T-helper 2 cell treated with Interferon-gamma antibody and Interleukin-4, amounts not matched to agents 100 ng/mL and 5 ng/mL, for 36 hours (primary cell): ENCODE measurements at regions not wholly inside any gene's neighbourhood (a gene's known extent, or its start where the extent isn't known, plus 50 kb on each side); places are given as distances from the start of the nearest gene placed in this dataset.
"Not testable (repeated sequence)": the region's sequence is repeated elsewhere in the genome, so short reads cannot be mapped to it uniquely, and the experiment has no call there.

Experiments used
- intact Hi-C: fragments of 100-400 bp; cut with micrococcal nuclease; formaldehyde crosslinking; loops from one replicate; pipeline ENCODE4 v1.15.1; 2023

DNA sequence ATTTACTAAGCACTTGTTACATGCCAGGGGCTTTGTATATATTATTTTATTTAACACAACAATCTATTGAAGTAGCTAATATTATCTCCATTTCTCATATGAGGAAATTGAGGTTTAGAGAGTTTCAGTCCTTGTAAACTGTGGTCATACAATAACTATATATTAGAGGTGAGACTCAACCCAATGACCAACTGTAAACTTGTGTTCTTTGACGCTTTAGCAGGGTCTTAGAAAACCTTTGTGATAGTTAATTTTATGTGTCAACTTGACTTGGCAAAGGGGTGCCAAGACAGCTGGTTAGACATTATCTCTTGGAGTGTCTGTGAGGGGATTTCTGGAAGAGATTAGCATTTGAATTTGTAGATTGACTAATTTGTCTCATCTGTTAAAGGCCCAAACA, 252.4 kb upstream of the B3GALT2 start:
- intact Hi-C loops: no loop called here

DNA sequence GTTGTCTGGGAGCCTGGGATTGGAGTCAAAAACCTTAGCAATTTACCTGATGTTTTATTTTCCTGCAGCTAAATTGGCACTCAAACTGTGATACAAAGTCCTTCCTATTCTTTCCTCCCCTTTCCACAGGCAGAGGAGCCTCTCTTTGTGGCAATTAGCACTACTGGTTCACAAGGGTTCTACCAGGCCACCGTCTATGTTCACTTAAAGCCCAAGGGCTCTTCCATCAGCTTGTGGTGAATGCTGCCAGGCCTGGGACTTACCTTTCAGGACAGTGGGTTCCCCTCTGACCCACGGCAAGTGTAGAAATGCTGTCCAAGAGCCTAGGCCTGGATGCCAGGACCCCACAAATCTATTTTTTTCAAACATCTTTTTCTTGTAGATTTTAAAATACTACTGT, 251.9 kb upstream of the B3GALT2 start:
- intact Hi-C loops: no loop called here

DNA sequence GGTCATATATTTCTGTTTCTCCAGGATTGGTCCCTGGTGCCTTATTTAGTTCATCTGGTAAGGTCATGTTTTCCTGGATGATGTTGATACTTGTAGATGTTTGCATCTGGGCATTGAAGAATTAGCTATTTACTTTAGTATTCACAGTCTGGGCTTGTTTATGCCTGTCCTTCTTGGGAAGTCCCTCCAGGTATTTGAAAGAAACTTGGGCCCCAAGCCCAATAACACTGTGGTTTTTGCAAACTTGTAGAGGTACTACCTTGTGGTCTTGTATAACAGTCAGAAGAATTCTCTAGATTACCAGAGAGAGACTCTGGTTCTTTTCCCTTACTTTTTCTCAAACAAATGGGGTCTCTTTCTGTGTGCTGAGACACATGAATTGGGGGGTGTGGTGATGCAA, 251.4 kb upstream of the B3GALT2 start:
- intact Hi-C loops: no loop called here

DNA sequence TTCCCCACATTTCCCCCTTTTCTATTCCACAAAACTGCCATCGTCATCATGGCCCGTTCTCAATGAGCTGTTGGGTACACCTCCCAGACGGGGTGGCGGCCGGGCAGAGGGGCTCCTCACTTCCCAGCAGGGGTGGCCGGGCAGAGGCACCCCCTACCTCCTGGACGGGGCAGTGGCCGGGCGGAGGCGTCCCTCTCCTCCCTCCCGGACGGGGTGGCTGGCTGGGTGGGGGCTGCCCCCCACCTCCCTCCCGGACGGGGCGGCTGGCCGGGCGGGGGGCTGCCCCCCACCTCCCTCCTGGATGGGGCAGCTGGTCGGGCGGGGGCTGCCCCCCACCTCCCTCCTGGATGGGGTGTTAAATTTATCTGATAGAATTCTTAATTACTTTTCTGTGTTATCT, 250.9 kb upstream of the B3GALT2 start:
- intact Hi-C loops: not testable (repeated sequence)

DNA sequence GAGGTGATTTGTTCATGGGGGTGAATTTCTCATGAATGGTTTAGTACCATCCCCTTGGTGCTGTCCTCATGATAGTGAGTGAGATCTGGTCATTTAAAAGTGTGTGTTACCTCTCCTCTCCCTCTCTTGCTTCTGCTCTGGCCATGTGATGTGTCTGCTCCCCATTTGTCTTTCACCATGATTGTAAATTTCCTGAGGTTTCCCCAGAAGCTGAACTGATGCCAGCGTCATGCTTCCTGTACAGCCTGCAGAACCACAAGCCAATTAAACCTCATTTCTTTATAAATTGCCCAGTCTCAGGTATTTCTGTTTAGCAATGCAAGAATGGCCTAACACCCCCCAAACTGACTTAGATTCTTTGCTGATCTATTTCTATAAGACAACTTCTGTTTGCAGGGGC, 249.4 kb upstream of the B3GALT2 start:
- intact Hi-C loops: no loop called here

DNA sequence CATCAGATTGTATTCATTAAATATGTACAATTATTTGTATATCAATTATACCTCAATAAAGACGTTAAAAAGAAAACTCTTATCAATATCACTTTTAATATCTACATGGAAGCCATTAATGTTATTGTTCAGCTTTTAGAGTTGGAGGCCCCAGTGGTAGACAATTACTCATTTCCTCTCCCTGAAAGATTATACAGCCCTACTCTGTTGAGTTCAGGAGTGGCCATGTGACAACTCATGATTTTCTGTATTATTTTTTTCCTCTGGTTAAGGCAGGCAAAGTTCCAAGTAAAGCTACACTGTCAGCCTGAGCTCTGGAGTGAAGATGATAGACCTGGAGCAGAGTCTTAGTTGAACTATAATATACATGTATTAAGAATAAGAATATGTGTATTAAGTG, 247.9 kb upstream of the B3GALT2 start:
- intact Hi-C loops: no loop called here

DNA sequence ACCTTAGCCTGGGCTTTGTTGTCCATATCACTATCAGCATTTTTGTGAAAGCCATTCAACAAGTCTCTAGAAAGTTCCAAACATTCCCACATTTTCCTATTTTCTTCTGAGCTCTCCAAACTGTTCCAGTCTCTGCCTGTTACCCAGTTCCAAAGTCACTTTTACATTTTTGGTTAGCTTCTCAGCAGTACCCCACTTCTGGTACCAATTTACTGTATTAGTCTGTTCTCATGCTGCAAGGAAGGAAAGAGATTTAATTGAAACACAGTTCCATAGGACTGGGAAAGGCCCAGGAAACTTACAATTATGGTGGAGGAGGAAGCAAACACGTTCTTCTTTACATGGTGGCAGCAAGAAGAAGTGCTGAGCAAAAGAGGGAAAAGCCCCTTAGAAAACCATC, 247.2 kb upstream of the B3GALT2 start:
- intact Hi-C loops: no loop called here

DNA sequence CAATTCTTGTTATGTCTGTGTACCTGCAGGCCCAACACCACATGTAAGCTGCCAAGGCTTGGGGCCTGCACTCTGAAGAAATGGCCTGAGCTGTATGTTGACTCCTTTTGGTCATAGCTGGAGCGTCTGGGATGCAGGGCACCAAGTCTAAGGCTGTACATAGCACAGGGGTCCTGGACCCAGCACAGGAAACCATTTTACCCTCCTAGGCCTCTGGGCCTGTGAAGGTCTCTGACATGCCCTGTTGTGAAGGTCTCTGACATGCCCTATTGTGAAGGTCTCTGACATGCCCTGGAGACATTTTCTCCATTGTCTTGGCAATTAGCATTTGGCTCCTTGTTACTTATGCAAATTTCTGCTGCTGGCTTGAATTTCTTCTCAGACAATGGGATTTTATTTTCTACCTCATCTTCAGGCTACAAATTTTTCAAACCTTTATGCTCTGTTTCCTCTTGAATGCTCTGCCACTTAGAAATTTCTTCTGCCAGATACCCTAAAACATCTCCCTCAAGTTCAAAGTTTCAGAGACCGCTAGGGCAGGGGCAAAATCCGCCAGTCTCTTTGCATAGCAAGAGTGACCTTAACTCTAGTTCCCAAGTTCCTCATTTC, 246.7 kb upstream of the B3GALT2 start:
- intact Hi-C loops: no loop called here

DNA sequence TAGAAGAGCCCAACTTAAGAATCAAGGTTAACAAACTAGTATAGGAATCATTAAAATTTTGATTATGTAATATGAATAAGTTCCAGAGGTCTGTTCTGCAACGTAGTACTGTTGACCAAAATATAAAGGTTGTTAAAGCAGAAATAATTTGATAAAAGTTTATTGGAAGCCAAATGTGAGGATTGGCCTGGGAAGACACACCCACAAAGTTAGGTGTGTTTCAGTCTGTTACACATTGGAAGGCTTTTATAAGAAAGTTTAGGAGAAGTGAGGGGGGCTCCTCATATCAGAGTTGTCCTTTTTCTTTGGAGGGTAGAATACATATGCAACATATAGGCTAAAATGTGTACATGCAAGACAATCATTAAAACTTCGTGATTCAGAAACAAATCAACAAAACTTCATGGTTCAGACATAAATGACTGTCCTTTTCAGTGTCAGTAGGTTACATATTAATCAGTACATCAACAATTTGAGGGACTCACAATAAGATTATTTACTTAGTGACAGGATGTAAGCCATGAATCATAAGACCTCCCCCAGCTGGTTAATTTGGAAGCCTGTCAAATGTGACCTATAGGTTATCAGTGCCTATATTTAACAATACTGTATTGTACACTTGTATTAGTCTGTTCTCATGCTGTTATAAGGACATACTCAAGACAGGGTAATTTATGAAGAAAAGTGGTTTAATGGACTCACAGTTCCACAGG, 245.0 kb upstream of the B3GALT2 start:
- intact Hi-C loops: no loop called here

DNA sequence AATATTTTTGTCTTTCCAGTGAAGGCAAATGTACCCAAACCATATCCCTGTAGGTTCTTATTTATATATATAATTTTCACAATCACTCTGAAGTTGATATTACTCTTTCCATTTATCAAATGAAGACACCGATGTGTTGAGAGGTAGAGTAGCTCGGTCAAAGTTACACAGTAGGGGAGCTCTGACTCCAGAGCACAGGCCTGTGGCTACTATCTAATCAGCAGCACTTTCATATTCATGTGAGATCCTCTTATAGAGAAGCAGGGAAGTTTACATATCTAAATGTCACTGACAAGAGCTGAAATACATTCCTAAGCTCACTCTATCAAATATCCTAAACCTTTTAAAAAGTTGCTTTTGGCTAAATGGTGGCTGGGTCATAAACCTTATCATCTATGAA, 241.1 kb upstream of the B3GALT2 start:
- intact Hi-C loops: no loop called here

DNA sequence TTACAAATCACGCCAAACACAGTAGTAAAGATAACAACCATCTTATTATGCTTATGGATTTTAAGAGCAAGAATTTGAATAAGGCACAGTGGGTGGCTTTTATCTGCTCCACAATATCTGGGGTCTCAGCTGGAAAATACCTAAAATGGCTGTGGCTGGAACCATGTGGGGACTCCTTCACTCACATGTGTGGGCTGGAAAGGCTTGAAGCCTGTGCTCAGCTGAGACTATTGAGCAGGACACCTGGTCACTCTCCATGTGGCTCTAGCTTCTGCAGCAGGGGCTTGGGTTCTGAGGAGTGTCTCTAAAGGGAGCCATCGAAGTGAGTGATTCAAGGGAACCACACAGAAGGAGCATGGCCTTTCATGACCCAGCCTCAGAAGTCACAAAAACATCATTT, 239.6 kb upstream of the B3GALT2 start:
- intact Hi-C loops: no loop called here

DNA sequence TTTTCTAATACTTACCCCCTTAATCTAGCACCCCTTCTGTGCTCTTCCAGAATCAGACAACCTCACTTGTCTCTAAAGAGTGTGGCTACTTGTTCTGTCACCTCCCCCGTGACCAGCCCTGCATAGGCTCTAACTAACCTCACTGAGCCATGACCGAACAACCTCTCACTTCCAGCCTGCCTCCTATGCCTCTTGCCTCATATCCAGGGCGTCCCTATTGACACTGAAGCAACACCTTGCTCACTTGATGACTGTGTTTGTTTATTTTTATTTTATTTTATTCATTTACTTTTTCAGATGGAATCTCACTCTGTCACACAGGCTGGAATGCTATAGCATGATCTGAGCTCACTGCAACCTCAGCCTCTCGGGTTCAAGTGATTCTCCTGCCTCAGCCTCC, 235.1 kb upstream of the B3GALT2 start:
- intact Hi-C loops: no loop called here

DNA sequence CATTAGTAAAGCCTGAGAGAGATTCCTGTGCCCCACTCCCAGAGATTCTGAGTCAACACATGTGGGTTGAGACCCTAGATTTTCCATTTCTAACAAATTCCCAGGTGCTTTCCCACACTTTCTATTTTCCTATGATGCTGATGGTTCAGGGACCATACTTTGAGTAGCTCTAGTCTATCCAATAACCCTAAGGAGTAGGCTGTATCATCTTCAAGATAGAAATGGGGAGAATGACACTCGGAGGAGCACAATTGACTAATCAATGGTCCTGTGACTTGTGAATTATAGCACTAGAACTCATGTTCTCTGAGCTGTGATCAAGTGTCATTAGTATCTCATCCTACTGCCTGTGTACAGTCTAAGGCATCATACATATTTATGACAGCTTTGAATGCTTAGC, 232.9 kb upstream of the B3GALT2 start:
- intact Hi-C loops: loop anchor here (2.0 kb wide), 1 partner anchor 44 kb away; no protein-coding TSS in a partner anchor

DNA sequence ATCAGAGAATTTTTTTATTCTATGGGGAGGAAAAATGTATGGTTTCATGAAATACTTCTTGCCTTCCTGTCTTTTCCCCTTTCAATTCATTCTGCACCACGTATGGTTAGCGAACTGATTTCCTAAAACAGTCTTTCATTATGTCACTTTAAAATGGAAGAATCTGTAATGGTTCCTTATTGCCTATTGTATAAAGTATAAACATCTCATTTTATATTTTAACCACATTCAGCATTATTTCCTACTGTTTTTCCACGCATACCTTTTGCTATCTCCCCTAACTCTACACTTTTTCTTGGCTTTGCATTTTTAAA, 232.3 kb upstream of the B3GALT2 start:
- intact Hi-C loops: loop anchor here (1.0 to 2.0 kb wide), 2 partner anchors 44 to 61 kb away; no protein-coding TSS in a partner anchor

DNA sequence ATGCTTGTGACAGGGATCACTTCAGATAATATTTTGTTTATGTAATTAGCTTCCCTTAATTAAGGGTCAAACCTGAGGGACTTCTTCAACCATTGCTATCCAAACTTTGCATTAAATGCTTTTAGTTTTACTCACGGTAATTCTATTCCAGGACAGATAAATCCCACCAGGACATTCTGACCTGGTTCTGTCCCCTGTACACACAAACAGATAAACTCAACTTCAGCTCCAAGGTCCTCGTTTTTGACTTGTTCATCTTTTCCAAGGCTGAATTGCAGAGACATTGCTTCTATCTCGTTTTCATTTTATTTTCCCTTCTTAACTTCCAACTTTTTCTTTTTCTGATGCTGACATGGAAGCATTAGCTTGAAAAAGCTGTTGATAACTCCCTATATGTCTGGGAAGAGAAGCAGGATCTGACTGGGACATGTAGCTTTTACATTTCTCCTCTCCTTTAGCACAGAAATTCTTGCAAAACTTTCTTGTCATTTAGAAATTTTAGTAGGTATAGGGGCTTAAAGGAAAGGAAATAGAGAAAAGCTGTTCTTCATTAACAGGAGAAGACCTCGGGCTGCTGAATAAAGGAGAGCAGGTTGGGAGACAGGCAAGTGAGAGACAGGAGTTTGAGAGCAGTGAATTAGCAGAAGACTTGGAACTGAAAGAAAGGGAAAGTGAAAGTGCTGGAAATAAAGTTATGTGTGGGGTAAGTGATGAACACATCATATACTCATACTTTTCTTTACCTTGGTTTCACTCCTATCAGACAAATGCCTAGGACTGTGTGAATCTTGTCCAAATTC, 231.7 kb upstream of the B3GALT2 start:
- intact Hi-C loops: loop anchor here (1.0 to 2.0 kb wide), 2 partner anchors 45 to 61 kb away; no protein-coding TSS in a partner anchor

DNA sequence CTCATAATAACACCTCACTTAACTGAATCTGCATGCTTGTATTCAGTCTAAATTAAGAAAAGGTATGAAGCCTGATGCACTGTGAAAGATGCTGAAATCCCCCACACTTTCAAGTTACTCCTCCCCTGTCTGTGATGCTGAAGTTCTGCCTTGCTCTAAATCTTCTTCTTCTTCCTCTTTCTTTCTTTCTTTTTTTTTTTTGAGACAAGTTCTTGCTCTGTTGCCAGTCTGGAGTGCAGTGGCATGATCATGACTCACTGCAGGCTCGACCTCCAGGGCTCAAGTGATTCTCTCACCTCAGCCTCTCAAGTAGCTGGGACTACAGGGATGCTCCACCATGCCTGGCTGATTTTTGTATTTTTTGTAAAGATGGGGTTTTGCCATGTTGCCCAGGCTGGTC, 231.0 kb upstream of the B3GALT2 start:
- intact Hi-C loops: no loop called here

DNA sequence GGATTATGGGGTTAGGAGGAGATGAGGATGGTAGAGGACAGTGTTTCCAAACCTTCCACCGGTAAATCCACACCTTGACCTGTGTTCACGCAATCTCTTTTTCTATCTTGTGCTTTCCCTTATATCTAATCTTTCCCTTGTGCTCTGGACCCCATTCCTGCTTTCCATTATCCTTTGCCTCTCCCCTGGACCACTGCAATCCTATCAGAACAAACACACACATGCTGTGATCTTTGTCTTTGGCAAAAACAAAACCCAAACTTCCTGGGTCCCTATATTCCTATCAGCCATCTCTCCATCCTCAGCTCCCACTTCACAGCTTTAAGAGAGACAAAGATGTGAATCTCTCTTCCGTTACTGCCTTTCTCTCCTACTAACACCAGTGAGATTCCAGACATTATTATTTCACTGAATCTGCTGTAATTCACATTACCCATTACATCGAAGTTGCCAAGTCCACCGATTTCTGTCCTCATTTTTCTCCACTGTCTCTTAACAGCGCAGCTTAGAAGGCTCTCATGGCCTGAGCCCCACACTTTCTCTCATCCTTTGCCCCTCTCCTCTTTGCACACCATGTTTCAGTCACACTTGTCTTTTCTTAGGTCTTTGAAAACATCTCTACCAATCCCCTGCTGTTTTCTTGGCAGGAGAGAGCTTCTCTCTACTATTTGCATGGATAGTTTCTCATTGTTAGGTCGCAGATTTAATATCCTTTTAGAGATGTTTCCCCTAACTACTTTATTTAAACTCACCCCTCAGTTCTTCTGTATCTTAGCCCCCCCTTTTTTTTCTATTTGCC, 230.0 kb upstream of the B3GALT2 start:
- intact Hi-C loops: no loop called here

DNA sequence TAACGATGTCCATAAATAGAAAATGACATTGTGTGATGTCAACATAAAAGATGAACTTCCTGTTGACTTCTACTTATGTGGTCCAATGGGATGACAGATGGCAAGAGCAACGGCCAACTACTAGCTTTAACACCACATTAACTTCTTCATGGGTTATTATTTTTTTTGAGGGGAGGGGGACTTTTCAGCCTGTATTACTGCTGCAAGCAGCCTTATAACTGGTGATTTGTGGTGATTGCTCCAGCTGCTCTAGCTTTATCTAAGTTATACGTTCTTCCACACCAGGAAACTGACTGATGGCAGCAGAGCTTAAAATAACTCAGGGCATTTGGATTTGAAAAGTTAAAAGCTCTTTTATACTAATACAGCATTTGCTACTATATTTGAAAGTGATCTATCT, 228.8 kb upstream of the B3GALT2 start:
- intact Hi-C loops: no loop called here

DNA sequence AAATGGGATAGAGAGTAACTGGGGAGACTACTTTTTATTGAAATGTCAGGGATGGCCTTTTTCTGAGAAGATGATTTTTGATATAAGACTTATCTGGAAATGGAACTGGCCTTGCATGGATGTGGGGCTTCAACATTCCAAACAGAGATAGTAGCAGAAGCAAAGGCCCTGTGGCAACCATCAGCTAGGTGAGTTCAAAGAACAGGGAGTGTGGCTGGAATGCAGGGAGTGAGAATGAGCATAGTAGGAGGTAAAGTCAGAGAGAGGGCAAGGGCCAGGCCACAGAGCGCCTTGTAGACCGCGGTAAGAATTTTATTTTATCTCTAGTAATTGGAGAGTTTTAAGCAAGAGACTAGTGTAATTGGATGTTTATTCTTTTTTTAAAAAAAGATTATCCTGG, 227.0 kb upstream of the B3GALT2 start:
- intact Hi-C loops: loop anchor here (2.0 to 5.0 kb wide), 2 partner anchors 194 to 287 kb away; no protein-coding TSS in a partner anchor

DNA sequence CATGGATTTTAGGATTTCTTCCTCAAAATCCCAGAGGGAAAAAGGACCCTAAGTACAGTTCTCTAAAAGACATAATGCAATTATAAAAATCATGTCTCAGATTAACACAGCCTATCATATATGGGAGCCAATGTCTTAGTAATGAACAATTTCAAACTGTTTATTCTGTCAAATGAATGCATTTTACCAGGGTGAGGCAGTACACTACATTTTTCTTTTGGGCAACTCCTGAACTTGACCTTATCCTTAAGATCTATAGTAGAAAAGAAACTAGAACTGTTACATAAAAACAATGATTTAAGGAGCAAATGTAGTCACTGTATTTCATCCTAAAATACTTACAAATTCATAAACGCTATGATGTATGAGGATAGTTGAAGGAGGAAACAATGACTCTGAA, 226.3 kb upstream of the B3GALT2 start:
- intact Hi-C loops: loop anchor here (1.0 to 5.0 kb wide), 3 partner anchors 125 to 288 kb away; no protein-coding TSS in a partner anchor

DNA sequence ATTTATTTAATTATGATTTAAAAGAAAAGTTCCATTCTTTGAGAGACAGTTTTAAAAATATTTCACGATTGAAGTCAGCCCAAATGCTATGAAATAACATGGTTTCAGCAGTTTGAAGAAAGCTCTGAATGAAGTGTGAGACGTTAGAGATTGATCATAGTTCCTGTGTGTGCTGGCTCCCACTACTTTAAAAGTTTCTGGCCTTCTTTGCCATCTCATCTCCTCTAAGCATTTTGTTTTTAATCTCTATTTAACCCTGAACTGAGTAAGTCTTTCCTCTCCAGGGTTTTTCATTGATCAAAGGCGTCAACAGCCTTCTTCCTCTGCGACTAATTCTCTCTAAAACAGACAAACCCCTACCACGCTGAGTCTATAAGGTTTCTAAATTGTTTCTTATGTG, 225.3 kb upstream of the B3GALT2 start:
- intact Hi-C loops: loop anchor here (1.0 to 5.0 kb wide), 4 partner anchors 68 to 289 kb away; no protein-coding TSS in a partner anchor
